HG03196 (cell line): ENCODE measurements at regions not wholly inside any gene's neighbourhood (a gene's known extent, or its start where the extent isn't known, plus 50 kb on each side); places are given as distances from the start of the nearest gene placed in this dataset.

Source experiments
- ATAC-seq: cut with Tn5 transposase; IDR thresholded peaks from one replicate; pipeline ENCODE4 v1.9.1; 2021; ENCODE audit not compliant: unreplicated experiment

DNA sequence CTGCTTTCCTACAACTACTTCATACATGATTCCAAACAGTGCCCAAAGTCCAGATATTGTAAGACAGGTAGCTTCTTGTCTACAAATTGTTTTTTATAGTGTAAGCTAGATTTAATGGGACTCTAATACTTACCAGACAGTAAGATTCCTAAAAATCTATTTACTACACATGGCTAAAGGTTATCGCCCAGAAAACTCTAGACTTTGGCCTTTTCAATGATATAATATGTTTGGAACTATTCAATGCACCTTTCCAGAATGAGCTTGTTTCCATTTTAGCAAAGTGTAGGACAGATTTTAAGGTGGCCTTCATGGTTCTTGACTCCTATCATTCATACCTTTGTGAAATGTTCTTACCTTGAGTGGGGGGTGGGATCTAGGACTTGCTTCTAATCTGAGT, 951.0 kb downstream of the SORCS1 start:
- no peak for ATAC-seq

DNA sequence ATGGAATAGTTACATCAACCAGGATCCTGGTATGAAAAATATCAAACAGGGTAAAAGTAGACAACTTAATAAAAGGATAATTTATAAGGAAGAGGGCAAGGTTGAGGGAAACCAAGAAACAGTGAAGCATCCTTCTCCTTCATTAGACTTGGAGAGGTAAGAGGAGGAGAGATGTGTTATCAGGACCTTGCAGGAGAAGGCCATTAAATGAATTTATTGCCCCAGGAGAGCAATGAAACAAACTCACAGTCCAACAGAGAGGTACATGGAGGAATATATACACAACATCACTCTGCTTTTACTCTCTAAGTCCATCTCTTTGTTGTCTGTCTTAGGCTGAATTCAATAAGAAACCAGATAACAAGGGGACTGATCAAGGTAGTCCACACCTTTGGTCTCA, 966.2 kb downstream of the SORCS1 start:
- no peak for ATAC-seq

DNA sequence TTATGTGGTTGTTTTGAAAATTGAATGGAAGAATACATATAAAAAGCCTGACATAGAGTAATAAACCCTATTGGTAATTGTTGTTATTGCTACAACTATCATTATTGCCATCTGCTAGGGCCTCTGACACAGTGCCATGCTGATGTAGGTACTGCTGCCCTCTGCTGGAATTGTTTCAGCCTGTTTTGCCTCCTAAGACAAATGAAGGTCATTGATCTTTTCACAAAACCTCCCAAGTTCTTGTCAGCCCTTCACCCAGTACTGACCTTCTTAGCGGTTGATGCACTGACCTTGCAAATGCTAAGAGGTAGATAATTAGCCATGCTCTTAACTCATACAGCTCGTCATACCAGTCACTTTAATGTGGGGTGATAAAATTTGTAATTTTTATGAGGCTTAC, 975.2 kb downstream of the SORCS1 start:
- peak; percentile 58 for ATAC-seq

DNA sequence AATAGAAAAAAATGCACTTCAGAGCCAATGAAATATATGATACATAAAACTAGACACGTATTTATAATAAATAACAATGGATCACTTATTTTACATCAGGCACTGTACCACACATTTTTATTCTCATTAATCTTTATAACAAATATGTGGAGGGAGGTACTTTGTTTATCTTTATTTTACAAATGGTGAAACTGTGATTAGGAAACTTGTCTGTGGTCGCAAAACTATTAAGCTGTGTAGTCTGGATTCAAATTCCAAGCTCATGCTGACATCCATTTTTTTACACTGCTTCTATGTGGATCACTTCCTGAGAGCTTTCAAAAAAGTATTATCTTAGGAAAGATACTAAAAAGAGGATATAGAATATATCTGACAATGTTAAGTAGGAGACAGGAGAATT, 978.6 kb downstream of the SORCS1 start:
- no peak for ATAC-seq

DNA sequence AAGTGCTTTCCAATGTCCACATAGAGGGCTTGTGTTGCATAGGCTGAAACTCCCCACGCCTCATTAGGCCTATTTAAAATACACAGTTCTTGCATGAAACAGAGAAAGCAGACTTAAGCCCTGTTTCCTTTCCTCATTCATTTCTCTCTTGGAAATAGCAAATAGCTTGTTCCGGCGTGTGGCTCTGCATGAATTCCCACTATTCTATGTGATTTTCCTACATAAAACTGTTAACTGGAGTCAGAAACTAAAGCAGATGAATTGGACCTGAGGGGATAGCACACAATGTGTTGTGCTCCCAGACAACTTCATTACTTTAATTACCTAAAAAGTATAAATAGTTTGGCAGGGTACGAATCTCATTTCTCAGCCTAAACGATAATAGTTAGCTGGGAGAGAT, 981.5 kb downstream of the SORCS1 start:
- ATAC-seq, result no peak

DNA sequence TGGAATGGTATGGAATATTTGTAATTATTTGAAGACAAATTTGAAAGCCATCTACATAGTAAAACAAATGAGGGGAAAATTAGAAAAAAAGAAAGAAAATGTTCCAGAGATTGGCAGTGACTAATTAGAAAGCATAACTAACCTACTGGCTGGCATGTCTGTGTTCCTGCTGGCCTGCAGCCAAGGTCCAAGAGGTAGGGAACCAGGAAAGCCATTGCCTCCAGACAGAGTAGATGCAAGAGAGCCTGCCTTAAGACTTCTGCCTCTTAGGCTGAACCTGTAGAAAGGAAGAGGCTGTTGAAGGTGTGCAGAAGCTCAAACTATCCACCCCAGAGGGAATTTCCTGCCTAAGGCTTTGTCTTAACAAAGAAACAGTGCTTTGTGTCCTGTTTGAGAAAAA, 982.0 kb downstream of the SORCS1 start:
- ATAC-seq, result no peak

DNA sequence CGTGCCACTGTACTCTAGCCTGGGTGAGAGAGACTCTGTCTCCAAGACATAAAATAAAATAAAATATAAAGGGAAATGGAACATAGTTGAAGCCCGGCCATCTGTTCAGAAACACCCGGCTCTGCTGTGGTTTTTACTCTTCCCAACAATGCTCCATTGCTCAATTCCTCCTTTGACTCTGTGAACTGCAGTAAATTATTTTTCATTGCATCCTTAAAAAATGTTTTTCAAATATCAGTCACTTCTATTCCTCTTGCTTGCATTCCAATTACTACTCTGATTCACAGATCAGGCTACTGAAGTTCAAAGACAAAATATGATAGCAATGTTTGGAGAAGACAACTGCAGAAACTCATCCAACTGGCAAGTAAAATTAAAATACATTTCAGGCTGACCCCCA, 983.0 kb downstream of the SORCS1 start:
- no peak for ATAC-seq

DNA sequence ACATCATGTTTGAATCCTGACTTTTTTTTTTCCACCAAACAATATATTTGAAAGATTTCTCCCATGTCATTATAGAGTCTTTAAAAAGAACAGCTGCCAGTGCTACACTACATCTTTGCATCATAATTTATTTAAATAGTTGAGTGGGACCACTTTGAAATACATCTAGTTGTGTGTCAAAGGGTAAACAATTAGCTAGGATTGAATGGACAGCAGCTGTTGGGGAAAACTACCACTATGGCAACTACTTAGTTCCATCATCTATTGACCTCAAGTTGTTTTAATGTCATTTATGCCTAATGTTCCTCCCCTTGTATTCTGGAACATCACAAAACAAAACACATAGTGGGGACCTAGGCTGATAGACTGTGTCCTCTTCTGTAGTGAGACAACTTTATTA, 985.1 kb downstream of the SORCS1 start:
- no peak for ATAC-seq

DNA sequence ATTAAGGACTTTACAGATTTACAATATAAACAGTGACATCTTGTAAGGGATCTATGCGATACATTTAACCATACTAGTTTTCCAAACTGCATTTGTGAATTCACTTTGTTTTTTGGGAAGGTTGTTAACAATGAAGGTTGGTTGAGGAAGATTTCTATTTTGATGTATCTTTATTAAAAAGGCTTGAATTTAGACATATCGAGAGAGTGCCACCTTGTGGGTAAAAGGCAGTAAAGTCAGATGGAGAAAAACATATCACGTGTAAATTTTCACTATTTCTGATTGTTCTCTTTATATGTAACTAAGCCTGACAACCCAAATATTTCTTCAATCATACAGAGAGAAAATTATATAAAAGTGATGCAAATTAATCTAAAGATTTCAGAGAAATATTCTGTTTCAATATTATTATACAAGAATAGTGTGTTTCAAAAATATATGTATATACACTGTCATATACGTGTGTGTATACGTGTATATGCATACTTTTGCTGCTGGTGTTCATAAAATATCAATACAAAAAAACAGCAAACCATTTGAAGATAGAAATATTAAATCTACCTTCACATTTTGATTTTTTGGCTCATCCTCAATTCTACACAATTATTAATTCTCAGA, 988.6 kb downstream of the SORCS1 start:
- no peak for ATAC-seq

DNA sequence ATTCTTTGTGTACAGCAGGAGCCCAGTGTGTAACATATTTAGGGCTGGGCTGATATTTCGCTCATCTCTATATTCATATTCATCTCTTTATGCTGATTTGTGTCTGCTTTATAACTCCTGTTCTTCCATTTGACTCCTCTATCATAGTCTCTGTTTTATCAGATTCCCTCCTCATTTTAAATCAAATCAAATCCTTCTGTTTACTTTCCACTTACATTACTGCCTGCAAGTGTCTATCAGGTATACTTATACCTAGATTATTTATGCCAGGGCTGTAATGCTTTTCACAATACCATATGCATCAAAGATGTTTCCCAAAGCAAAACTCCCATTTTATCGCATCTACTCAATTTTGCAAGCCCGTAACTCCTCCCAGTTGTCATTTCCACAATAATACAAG, 990.7 kb downstream of the SORCS1 start:
- no peak for ATAC-seq

DNA sequence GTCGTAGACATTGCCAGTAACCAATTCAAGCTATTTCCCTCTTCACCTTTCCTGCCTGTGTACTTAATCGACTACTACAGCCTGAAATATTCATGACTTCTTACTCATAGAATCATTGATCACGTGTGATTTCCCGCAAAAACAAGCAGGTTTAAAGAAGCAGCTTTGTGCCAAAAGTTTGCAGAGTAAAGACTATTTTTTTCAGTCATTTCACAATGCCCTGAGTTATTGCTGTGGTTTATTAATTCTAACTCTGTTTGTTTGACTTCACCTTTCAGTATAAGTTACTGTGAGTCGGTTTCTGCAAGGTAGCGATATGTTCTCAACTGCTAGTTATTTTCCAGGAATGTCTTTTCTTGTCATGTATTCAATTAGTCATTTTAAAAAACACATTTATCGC, 995.3 kb downstream of the SORCS1 start:
- ATAC-seq, result no peak

DNA sequence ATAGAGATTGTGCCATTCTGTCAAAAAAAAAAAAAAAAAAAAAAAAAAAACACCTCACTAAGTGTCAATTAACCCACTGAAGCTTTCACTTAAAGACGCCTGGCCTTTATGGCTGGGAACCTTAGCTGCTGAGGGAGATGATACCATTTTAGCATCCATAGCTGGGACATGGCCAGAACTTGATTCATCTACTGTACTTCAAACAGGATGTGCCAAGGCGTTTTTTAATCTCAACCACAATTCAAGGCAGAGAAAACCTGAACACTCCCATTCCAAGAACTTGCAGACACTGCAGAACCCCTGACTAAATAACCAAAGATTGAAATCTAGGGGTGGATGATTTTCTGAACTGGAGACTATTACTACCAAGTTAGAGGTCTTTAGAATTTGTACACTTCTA, 996.6 kb downstream of the SORCS1 start:
- ATAC-seq, result no peak

DNA sequence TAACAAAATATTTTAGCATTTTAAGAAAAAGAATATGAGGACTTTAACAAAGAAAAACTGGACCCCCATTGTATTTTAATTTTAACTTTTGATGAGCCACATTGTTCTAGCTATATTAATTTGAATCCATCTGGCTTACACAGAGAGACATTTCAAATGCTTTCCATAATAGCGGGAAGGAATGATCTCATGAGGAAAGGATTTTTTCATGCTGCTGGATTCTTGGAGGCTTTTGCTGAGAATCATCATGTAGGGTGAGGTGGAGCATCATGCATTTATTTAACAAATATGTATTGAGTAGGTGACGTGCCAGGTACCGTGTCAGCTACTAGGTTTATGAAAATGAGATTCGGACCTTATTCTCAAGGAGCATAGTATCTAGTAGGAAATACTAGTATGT, 1006.3 kb downstream of the SORCS1 start:
- ATAC-seq, result no peak

DNA sequence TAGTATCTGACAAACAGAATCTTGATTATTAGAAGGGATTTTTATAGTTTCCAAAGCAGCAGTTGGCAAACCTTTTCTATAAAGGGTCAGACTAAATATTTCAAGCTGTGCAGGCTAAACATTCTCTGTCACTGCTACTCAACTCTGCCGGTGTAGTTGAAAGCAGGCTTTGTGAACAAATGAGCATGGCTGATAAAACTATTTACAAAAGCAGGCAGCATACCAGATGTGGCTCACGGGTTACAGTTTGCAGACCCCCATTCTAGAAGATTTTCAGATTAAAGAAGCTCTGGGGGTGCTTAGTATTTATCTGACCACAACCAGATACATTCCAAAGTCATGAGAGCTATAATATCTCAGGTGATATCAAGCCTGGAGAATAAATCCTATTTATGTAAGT, 1017.5 kb downstream of the SORCS1 start:
- no peak for ATAC-seq

DNA sequence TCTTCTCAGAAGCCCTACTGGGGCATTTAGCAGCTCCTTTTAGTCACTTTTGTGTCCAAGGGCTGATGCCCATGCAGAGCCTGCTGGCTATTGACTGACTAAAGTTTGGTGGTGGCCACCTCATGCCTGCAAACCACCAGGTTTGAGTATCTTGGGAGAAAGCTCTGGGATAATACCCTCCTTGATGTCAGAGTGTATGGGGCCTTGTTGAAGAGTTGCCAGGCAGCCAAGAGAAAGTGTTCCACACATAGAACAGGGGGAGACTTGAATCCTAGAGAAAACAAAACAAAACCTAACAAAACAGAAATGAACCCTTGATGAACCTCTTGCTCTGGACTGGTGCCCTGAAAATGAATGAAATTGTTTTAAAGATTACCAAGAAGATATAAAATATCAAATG, 1024.6 kb downstream of the SORCS1 start:
- ATAC-seq, result no peak

DNA sequence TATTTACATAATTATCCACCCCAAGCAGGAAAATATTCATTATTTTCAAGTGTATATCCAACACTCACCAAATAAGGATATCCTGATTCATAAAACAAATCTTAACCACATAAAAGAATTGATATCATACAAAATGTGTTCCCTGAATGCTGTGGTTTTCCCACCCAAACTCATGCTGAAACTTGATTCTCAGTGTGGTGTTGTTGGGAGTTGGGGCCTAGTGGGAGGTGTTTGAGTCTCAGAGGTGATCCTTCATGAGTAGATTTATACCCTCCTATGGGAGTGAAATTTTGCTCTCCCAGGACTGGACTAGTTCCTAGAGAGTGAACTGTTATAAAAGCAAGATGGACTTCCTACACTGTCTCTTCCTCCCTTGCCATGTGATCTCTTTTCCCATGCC, 1028.3 kb downstream of the SORCS1 start:
- no peak for ATAC-seq

DNA sequence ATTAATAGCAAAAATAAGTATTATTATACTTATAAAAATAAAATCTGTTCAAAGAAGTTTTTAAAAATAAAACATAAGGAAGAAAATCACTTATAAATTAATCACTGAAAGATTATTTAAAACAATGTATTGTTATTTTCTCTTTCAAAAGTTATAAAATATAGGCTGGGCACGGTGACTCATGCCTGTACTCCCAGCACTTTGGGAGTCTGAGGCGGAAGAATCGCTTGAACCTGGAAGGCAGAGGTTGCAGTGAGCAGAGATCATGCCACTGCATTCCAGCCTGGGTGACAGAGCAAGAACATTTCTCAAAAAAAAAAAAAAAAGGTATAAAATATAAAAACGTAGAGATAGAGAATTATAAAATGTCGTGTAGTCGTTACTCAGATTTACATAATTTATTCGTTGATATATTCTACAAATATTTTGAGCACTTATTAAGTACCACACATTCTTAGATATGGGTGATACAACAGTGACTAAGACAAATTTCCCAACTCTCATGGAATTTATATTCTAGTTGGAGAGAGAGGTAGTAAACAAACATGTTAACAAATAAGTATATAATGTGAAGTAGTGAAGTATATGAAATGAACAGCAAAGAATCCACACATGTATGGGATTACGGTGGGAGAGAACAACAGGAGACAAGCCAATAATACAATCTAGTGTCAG, 1030.0 kb downstream of the SORCS1 start:
- no peak for ATAC-seq

DNA sequence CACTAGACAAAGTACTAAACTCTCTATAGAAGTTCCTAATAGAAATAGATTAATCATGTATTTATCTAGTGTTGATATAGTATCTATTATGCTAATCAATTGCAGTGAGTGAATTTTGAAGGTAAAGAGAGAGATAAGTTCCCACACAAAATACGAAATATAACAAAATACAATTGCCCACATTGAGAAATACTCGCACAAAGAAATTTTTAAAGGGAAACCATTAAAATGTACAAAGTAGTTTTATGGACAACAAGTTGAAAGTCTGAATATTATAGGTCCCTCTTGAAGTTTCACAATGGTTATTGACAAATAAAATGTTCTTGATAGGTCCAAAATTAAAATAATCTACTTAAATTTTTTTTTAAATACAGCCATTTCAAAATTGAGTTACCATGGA, 1031.1 kb downstream of the SORCS1 start:
- no peak for ATAC-seq

DNA sequence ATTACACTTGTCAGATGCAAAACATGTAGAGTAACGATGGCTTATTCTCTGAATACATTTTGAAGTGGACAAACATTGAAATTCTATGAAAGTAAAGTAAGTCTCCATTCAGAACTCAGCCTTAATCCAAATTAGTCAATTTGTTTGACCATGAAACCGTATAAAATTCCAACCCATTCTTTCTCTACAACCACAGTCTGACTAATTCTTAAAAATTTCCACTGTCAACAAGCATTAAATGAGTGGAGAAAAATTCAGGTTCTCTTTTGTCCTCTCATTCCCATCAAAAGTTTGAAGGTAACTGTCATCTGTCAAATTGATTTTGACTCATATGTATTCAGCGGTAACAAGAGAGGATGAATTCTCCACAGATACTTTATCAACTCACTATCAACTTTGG, 1031.5 kb downstream of the SORCS1 start:
- ATAC-seq, result no peak

DNA sequence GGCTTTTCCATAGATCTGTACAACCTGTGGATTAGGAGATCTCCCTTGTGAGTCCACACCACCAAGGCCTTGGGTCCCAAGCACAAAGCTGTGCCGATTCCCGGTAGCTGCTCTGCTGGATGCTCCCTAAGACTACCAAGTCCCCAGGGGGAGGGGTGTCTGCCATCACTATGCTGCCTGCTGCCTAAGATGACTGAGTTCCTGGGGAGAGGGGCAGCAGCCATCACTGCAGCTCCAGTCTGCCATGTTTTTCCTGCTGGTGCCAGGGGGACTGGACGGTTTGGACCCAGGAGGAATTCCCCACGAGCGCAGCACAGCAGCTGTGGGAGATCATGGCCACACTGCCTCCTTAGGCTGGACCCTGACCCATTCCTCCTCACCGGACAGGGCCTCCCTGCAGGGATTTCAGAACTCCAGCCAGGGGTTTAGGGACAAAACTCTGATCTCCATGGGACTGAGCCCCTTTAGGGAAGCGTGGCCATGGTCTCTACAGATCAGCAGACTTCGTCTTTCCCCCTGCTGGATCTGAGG, 1049.8 kb downstream of the SORCS1 start:
- no peak for ATAC-seq

DNA sequence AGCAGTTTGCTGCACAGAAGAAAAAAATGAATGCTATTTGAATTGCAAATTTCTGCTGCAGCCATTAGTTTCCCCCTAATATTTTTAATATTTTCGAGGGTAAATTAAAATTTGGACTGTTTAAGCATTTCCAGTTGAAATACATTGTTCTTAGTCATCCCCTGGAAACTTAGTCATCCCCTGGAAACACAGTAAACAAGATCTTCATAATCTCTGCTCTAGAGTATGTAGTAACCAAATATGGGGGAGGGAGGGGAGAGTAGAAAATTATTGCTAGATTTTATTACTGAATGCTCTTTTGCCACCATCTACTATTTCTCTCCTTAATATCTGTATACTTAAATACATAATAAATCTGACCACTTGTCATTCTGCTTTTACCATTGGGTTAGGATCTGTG, 1053.3 kb downstream of the SORCS1 start:
- no peak for ATAC-seq

DNA sequence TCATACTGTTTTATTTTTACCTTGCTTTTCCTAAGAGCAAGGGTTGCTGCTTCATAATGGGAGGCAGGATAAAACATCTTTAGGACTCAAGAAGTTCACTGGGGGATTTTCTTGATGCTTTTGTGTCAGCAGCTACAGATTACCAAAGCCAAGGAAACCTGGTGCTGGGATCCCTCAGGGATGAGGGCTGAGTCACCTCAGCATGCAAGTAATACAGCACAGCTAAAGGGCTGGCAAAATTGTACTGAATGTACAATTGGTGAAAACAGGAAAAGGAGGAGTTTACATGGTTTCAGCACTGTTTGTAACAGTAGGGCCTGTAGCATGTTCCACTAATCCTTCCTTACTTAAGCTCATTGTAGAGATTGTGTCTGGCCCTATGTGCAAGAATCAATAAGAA, 1056.8 kb downstream of the SORCS1 start:
- ATAC-seq, result no peak

DNA sequence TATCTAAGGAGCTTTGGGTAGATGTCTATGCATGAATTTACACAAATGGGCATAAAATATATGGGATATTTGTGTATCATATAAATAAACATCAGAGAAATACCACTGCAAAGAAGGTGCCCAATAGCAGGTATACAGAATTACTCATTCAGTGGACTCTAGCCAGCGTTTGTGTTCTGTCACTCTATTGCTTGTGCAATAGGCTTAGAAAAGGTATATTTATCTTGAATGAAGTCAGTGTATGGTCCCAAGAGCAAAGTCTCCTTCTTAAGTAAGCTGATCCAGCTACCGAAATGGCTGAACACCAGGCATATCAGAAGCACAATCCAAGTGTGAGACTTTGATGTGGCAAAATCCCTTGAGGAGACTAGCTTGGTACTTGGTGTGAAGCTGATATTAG, 1058.4 kb downstream of the SORCS1 start:
- no peak for ATAC-seq
